PC-9 (cell line): ENCODE measurements at regions not wholly inside any gene's neighbourhood (a gene's known extent, or its start where the extent isn't known, plus 50 kb on each side); places are given as distances from the start of the nearest gene placed in this dataset.

Experiments
- CTCF ChIP-seq: fragments of 200-600 bp; sonication (generic); conservative IDR thresholded peaks from 2 replicates; pipeline ENCODE4 v1.6.1; 2017; ENCODE audit warnings: mixed run types, antibody characterized with exemption, mild to moderate bottlenecking, moderate library complexity
- EZH2 ChIP-seq: fragments of 200-600 bp; sonication (generic); IDR thresholded peaks from 2 replicates; pipeline ENCODE4 v1.8.0; 2017; ENCODE audit warnings: antibody characterized with exemption, low read depth

- TF ChIP-seq CTCF (no peak), EZH2 (no peak)
Observed at GRCh38 chr18:56383349-56383748, 255.0 kb downstream of the TXNL1 start.
